GM12865 (cell line): ENCODE measurements at regions not wholly inside any gene's neighbourhood (a gene's known extent, or its start where the extent isn't known, plus 50 kb on each side); places are given as distances from the start of the nearest gene placed in this dataset.

ENCODE experiments used
- DNase-seq: peaks from one replicate; pipeline ENCODE4 v3.0.0; 2010; ENCODE audit warnings: low read depth
- H3K4me3 ChIP-seq: 2 replicates; pipeline ENCODE4 v1.5.1; 2011; ENCODE audit warnings: mild to moderate bottlenecking, low read depth, low read length, control low read depth
- CTCF ChIP-seq: IDR thresholded peaks from 2 replicates; pipeline ENCODE4 v1.5.1; 2011; ENCODE audit warnings: low read length, control low read depth, low read depth, inconsistent platforms; ENCODE audit not compliant: insufficient read depth; ENCODE audit errors: missing control alignments

DNA sequence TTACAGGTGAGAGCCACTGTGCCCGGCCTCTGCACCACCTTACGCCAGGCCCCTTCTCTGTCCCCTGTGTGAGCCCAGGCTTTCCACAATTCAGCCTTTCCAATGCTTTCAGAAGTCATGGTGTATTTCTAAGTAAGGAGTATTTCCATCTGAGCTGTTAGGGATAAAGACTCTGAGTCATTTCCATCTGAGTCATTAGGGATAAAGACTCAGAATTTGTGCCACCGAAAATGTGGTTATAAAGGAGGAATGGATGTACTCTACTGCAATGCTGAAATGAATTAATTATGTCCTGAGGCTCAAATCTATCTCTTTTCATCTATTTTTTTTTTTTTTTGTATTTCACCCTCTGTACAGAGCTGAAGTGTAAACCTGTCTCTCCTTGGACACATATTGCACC is 84.0 kb downstream of the GATA3 start:
- no peak for DNase-seq
- H3K4me3 ChIP-seq: no peak overlapping the region
- TF ChIP-seq CTCF: no peak

DNA sequence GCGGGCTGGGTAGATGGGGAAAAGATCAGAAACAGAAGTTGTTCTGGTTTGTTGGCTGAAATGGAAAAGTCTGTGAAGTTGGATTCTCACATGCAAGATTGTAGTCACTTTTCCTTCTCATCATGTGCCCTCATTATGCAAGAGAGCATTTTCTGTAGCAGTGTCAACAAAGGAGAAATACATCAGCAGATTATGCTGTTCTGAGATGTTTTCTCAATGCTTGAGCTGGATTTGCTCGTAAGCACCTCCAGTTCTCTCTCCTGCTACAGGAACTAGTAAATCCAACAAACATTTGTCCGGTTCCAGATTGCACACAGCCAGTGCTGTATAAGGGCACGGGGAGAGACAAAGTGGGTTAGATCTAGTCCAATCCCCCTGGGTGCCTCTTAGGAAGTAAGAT is 90.0 kb downstream of the GATA3 start:
- no peak overlapping the region for H3K4me3 ChIP-seq
- TF ChIP-seq CTCF: no peak
- no peak for DNase-seq

DNA sequence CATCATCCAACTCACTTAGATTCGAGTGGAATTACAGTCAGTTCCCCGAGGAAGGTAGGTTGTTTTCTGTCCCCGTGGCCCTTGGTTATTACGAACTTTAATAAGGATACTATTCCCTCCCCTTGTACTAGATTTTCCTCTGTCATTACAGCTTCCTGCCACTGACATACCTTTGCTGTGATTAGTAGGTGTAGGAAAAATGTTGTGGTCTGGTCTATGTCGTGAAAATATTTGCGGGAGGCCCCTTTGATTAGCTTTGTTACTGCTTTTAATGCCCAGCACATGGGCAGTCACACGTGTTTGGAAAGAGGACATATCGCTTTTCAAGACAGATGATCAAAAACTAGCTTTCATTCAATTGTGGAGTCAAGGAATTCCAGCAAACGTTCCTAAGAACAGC is 92.2 kb downstream of the GATA3 start:
- H3K4me3 ChIP-seq: no peak overlapping the region
- DNase-seq: no peak
- no peak for TF ChIP-seq CTCF

GRCh38 chr10:8149991-8150390 is 95.5 kb downstream of the GATA3 start:
- no peak overlapping the region for H3K4me3 ChIP-seq
- no peak for TF ChIP-seq CTCF
- no peak for DNase-seq

DNA sequence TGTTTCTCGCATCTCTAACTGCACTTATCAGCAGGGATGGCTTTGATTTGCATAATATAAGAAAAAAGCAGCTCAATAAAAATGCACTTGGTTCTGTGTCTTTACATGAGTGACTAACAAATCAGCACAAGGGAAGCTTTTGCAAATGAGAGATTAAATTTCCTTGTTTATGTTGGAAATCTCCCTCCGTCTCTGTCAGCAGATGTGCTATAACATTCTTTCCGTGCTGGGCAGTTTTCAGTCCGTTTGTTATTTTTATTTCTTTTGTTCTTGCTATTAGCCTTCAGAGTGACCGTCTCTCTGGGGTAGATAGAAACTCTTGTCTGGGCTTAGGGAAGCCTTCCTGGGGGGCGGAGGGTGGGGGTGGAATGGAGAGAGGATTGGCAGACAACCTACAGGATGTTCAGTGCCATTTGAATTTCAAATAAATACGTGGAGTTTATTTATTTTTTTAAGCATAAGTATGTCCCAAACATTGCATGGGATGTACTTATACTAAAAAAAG is 96.0 kb downstream of the GATA3 start:
- DNase-seq: no peak
- no peak overlapping the region for H3K4me3 ChIP-seq
- TF ChIP-seq CTCF: no peak

- no peak overlapping the region for H3K4me3 ChIP-seq
- no peak for TF ChIP-seq CTCF
- DNase-seq: no peak
Measured at GRCh38 chr10:8151086-8151485, 96.6 kb downstream of the GATA3 start.

GRCh38 chr10:8156918-8157317 is 102.4 kb downstream of the GATA3 start:
- H3K4me3 ChIP-seq: no peak overlapping the region
- no peak for DNase-seq
- no peak for TF ChIP-seq CTCF
